ENCODE measurements at regions not wholly inside any gene's neighbourhood (a gene's known extent, or its start where the extent isn't known, plus 50 kb on each side); places are given as distances from the start of the nearest gene placed in this dataset.

DNA sequence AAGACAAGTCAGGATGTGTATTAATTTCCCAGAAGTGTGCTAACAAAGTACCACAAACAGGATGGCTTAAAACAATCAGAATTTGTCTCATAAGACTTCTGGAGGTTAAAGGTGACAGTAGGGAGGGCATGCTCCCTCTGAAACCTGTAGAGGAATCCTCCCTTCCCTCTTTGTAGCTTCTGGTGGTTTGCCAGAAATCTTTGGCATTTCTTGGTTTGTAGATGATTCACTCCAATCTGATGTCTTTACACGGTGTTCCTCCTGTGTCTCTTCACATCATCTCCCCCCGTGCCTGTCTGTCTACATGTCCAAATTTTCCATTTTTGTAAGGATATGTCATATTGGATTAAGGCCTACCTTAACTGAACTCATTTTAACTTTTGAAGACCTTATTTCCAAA lies 471.5 kb downstream of the ZNF608 start:
- TF ChIP-seq, protein P1, sequence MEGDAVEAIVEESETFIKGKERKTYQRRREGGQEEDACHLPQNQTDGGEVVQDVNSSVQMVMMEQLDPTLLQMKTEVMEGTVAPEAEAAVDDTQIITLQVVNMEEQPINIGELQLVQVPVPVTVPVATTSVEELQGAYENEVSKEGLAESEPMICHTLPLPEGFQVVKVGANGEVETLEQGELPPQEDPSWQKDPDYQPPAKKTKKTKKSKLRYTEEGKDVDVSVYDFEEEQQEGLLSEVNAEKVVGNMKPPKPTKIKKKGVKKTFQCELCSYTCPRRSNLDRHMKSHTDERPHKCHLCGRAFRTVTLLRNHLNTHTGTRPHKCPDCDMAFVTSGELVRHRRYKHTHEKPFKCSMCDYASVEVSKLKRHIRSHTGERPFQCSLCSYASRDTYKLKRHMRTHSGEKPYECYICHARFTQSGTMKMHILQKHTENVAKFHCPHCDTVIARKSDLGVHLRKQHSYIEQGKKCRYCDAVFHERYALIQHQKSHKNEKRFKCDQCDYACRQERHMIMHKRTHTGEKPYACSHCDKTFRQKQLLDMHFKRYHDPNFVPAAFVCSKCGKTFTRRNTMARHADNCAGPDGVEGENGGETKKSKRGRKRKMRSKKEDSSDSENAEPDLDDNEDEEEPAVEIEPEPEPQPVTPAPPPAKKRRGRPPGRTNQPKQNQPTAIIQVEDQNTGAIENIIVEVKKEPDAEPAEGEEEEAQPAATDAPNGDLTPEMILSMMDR (IDR thresholded peaks at IDR 0.05) = no peak
- no peak for TF ChIP-seq POLR2A (IDR thresholded peaks at IDR 0.05)
